Activated naive CD4-positive, alpha-beta T cell treated with anti-CD3 and anti-CD28 coated beads, Interleukin-2, amount 50 U/mL, for 16 hours (primary cell): ENCODE measurements at regions not wholly inside any gene's neighbourhood (a gene's known extent, or its start where the extent isn't known, plus 50 kb on each side); places are given as distances from the start of the nearest gene placed in this dataset.
"Not testable (repeated sequence)": the region's sequence is repeated elsewhere in the genome, so short reads cannot be mapped to it uniquely, and the experiment has no call there.

ENCODE experiments used
- DNase-seq: peaks from one replicate; pipeline ENCODE4 v3.0.0-alpha.2; 2020

DNA sequence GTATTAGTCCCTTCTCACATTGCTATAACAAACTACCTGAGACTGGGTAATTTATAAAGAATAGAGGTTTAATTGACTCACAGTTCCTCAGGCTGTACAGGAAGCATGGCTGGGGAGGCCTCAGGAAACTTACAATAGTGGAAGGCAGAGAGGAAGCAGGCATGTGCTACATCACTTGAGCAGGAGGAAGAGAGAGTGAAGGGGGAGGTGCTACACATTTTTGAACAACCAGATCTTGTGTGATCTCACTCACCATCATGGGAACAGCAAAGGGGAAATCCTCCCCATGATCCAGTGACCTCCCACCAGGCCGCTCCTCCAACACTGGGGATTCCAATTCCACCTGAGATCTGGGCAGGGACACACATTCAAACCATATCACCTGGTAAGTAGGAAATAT lies 630.6 kb downstream of the QKI start:
- DNase-seq: no peak

DNA sequence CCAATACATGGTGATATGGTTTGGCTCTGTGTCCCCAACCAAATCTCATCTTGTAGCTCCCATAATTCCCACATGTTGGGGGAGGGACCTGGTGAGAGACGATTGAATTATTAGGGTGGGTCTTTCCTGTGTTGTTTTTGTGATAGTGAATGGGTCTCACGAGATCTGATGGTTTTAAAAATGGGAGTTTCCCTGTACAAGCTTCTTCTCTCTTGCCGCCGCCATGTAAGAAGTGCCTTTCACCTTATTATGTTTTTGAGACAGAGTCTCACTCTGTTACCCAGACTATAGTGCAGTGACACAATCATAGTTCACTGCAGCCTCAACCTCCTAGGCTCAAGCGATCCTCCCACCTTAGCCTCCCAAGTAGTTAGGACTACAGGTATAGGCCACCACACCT lies 629.1 kb downstream of the QKI start:
- DNase-seq: not testable (repeated sequence)

DNA sequence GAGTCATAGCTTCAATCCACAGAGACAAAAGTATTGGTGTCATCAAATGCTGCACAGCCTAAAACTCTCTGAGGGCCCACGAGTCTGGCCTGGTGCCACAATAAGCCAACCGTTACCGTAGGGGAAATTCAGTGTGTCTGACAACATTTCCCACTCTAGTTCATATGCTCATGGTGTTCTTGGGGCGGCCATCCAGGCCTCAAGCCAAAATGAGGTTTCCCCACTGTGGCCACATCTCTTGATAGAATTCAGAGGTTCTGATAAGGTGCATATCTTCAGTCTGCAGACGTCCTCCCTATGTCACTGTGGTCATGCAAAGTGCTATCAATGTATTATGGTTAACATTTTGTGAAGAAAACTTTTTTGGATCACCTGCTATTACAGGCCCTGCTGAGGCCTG lies 627.7 kb downstream of the QKI start:
- no peak for DNase-seq

DNA sequence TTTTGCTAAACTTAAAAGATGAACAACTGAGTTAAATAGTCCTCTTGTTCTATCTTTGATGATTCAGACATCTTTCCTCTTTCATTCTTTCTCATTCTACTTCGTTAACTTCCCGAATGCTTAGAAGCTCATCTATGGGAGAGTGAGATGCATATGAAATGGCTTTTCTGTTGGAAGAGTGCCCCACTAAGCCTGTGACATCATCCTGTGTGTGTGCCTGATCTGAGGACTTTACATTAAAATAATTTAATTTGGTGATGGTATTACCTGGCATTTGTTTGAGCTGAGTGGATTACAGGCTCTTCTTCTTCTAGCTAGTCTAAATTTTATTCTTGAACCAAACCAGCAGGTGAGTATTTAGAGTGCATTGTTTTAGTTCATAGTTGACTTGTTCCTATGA lies 626.5 kb downstream of the QKI start:
- no peak for DNase-seq

DNA sequence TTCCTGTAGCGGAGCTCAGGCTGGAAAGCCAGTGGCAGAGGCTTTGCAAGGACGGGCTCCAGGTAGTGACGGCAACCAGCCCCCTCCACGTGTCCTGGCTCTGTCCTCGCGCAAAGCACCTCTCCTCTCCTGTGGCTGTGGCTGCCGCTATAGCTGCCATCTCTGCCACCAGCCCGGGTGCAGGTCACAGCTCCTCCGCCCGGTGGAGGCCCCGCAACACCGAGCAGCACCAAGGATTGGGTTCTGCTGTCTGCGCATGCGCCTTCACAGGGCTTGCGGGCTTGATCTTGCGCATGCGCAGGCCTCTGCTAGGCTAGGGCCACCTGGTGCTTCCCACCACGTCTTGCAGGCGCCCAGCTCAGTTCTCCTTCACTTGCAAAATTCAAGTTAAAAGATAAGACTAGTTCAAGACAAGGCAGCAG lies 625.4 kb downstream of the QKI start:
- DNase-seq: peak; percentile 27

DNA sequence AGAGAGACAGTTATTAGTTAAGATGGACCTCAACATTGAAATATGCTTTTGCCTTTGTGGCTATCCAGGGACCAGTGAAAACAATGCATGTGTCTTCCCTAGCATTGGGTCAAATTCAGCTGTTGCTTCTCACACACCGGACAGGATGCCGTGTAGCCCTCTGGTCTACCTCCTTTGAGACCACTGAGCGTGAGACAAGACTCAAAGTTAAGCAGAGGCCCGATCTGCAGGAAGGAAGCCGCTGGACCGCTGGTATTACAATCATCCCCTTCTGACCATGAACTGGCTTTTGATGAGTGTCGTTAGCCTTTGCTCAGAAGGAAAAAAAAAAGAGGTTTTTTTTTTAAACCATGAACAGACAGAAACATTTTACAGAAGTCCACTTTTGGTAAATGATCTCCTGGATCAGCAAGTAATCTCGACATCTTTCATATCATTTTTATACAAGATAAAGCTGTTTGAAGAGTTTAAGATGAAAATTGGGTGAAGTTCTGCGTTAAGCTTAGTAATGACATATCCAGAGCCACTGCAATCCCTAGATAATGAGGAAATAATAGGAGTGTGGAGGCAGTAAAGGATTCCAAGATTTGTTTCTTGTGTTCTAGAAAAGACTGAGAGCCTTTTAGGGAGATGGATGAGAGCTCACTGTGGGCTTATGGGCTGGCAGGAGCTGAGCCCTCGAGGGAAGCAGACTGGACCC lies 622.8 kb downstream of the QKI start:
- DNase-seq: no peak

DNA sequence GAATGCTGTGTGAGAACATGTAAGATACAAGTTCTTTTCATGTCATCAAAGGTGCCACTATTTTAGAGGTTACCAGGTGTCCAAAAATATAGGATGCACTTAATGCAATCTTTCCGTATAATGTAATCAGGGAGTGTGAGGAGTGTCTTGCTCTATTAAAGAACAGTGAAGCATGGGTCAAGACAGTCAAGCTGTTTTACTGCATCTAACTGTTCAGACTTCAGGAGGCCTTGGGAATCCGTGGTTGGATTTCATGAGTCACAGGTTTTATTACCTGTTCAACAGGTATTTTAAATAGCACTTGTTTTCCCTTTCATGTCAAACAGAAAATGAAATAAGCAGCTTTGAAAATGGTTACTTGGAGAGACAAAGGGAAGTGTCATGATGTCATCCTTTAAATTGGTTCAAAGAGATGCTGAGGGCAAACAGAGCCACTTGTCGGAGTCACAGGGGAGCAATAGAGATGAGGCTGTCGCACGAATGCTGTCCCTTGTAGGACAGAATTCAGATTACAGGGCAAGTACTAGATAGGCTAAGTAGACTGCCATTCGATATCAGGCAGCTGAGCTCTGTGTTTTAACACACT lies 621.5 kb downstream of the QKI start:
- no peak for DNase-seq

DNA sequence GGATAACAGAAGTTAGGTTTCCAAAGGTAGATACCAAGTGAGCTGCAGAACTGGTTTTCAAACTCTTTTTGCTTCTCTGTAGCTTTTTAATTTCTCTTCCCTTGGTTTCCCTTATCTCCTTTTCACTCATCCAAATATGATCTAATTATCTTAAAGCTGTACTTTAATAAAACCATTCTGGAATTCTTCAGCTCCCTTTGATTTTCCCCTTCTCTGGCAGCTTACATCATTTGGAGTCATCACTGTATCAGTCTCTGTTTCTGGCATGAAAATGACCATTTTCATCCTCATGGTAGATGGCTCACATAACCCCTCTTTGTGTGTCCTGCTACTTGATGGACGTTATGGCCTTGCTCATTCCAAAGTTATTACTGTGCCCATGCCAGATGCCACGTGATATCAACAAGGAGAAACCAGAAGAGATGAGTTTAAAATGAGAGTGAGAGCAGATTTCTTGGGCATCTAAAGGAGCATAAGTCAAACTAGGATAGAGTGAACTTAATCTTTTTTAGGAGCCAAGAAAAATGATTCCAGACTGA lies 620.2 kb downstream of the QKI start:
- DNase-seq: no peak

DNA sequence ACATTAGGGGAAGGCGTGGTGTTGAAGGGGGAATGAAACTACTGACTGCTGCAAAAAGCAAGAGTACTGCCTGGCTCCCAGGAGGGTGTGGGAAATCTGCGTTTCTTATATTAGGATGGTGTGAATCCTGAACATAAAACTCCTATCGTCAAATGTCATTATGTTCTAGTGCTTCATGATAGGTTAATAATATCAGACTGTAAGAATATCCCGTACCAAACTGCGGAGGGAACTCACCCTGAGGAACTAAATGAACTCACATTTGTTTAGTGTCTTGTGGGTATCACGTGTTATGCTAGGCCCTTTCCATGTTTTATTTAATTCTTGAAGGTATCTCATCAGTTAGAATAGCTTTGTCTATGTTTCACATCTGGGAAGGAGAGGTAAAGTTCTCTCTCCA lies 610.7 kb downstream of the QKI start:
- no peak for DNase-seq

DNA sequence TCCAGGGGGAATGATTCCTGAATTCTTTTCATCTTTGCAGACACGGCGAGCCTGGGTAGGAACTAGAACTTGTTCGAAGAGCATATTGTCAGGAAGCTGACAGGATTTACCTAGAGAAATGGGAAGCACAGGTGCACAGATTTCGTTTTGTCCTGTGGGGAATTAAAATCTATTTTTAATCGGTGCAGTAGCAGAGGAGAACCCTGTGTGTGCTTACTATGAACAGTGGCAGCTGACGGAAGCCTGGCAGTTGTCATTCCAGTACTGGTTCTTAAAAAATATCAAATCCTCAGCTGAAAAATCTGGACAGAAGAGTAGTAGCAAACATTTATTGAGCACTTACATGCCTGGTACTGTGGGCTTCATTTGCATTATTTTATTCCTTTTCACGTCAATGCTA lies 609.0 kb downstream of the QKI start:
- DNase-seq: no peak

DNA sequence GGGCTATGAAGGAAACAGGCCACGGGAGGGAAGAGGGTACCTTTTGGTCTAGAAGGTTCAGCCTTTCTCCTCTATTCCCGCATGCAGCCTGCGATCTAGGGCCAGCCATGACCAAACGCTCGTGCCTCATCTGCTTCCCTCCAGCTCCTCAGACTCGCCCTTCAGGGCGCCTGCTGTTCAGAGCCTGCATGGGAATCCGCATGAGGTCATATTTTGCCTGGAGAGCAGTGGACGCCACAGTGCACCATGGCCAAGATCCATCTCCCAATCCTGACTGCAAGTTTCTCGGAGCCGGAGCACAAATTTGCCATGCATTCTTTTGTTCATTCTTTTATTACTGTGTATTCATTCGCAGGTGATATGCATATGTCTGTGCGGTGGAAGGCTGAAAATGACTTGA lies 608.1 kb downstream of the QKI start:
- no peak for DNase-seq

DNA sequence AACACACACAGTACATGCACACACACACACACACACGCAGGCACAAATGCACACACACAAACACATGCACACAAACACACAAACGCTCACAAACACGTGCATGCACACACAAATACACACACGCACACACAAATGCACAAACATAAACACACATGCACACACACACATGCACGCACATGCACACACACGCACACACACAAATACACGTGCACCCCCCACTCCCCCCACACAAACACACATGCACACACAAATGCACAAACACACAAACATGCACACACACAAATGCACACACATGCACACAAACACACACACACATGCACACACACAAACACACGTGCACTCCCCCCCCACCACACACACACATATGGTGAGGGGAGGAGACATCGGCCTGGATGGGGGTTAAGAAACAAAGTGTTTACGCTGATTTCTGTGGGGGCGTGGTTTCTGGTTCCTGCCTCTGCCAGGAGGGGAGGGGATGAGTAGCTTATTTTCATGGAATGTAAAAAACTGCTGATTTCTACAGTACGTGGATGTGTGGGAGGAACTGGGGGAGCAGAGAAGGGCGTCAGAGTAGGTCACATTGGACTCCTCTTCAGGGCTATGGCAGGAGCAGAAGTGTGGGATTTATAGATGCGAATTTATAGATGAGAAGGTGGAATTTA lies 607.2 kb downstream of the QKI start:
- DNase-seq: no peak

DNA sequence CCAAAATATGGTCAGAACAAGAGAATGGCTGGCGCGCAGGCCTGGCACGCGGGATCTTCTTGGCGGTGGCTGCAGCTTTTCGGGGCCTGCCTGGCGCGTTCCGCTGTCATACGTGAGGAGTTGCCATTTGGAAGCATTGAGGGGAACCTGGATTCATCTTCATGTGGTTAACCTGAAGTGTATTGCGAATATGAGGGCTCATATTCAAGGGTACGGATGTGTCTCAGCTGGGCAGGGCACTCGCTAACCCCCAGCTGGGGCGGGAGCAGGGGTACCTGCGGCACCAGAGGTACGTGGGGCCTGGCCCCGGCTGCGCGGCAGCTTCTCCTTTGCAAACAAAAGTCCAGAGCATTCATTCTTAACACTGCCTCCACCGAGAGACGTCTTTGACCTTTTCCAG lies 605.6 kb downstream of the QKI start:
- DNase-seq: no peak

DNA sequence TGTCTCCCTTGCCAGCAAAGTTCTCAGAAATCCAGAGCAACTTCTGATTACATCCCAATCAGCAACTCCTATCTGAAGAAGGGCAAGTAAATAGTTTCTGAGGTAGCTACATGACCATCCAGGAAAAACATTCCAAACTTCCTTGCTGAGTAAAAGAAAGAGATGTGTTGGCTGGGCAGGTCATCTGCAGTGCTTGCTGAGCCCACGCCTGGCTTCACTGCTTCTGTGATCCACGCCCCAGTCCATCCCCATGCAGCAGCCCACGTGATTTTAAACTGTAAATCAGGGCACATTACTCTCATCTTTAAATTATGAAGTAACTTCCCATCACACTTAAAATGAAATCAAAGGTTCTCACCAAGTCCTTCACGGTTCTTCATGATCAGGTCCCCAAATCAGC lies 603.6 kb downstream of the QKI start:
- no peak for DNase-seq

DNA sequence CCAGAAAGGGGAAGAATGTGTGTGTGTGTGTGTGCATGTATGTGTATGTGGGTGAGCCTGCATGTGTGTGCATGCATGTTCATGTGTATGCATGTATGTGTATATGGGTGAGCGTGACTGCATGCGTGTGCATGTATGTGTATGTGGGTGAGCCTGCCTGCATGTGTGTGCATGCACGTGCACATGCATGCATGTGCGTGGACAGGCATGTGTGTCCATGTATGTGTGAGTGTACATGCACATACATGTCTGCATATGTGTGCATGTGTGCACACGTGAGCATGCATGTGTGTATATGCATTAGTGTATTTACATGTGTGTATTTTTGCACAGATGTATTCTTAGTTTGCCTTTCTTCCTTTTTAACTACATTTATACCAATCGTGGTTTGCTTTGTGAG lies 601.5 kb downstream of the QKI start:
- no peak for DNase-seq

DNA sequence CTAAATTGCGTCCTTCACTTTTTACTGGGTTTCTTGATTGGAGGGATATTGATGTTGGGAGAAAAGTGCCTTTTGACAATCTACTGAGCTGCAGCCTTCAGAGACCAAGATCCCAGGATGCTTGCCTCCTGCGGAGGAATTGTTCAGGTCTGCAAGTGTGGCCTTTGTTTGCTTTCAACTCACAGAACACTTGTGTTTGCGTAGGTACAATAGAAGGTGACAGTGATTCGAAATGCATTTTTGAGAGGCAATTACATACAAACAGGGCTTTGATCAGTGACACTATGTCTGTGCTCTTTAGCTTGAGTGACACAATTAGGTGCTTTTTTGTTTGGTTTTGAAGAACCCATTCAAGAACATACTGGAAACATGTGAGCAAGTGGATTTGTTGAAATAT lies 600.6 kb downstream of the QKI start:
- DNase-seq: no peak

DNA sequence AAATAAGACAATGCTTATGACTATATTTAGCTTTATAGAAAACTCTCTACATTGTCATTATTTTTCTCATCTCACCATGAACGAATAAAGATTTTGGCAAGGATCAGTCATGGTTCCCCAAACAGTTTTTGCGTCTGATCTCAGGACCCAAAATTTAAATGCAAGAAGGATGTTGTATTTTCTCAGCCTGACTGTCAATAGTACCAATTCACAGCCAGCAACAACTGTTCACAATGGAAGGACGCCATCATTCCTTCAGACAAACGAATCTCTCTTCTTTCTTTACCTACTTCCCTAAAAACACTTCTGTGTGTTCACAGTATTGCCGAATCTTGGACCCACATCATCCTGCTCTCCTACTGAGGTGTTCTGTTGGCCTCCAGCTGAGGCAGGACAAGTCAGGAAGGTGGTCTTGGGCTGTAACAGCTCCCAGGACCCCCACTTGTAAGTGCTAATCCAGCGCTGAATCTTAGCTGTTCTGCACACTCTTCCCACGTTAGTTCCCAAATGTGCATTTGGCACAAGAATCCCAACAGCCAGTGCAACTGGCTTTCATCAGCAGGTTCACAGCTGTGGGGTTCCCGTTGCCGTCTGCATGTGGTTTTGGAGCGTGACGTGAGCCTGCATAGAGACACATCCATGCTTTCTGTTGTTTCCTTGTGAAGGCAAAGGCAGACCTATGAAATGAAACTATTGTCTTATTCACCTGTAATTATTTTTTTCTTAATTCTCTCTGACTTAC lies 600.0 kb downstream of the QKI start:
- DNase-seq: no peak

DNA sequence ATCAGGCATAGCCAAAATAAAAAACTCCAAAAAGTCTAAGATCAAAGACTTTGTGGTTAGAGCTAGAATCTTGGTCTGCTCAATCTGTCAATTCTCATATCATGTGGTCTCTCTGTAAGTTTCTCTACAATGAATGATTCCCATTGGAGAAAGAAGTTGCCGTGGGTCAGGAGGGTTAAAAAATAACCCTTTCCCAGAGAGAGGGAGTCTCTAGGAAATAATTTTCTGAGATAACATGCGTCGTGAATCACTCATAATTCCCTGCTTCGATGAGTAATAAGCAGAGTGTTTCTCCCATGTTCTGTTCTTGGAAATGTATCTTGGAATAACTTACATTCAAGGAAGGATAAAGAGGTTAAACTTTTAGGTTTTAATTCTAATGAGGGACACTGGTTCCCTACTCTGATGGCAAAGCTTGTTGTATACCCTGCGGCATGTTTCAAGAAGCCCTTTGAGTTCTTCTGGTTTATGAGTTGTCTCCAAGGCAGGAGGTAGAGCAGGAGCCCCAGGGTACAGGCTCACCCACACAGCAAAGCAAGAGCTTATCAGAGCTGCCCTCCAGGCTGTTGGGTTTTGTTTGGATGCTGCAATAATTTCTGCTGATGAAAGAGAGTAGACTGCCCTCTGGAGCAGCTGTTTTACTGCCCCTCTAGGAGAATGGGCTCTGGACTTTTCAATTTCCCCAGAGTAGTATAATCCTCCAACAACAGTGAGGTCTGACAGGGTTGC lies 599.1 kb downstream of the QKI start:
- no peak for DNase-seq

DNA sequence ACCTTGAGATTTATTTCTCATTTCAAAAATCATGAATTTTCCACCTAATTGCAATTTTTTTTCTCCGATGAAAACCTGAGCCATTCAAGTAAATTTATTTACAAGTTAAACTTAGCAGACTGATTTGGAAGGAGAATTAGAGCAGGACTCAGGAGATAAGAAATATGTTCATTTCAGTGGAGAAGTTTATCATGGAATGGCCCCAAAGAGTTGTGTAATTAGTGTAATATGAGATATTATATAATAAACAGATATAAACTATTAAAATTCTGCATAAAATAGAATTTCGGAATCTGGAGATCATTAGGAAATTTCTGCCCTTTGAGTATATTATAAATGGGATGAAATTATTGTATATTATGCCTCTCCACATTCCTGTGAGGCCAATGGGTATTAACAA lies 596.8 kb downstream of the QKI start:
- DNase-seq: no peak

DNA sequence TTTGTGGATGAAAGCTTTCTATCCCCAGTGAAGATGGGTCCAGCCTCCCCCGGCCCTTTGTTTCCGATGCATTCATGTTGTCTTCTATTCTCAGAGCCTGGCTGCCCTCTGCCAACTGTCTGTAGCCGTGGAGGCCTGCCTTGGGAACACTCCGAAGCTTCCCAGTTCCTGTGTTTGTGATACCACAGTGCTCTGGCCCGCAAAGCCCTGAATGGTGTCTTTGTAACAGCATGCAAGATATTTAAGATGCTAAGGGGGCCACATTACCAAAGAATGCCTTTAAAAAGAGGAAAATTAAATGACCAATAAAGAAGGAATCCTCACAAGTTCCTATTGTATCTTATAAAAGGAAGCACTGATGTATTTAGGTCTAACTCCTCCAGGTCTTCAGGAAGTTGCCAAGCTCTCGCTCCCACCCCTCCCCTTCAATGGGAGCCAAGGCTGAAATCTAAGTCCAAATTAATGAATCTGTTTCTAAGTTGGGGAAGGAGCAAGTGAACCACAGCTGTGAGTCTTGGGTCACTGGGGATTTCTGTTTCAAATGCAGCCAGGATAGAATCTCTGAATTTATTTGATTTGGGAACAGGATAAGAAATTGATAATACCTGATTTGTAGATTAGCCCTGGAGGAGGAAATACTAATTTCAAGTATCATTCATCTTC lies 596.1 kb downstream of the QKI start:
- DNase-seq: no peak

DNA sequence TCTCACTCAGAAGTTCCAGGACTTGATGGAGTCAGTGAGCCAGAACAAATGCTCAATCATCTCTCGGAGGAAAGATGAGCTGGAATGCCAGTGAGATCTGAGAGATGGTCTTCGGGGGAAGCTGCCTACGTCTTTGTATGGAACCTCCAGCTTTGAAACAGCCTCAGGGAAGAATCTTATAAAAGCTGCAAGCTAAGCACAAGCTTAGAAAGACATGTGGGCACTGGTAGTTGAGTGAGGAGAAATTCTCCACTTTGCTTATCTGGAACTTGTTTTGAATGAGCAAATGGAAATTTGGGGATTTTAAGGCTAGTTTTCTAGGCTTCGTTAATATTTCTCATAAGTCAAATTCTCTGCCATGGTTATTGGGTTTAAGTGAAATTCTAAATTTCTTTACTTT lies 594.4 kb downstream of the QKI start:
- DNase-seq: no peak

DNA sequence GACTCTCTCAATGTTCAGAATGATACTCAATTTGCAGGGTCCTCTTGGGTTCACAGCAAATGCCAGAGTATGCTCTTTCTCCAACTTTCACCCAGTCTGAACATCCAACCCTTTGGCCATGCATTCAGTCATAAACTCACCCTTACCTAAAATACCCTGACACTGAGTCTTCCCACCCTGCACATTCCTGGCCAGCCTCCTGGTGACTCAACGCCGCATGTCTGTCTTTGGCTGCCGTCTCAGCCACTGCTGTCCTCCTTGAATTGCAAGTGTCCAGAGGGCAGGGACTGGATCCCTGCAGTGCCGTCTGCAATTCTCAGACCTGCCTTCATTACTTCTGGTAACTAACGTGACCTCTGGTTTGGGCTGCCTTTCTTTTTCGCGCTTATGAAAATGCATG lies 593.4 kb downstream of the QKI start:
- no peak for DNase-seq
